ENCODE measurements at regions not wholly inside any gene's neighbourhood (a gene's known extent, or its start where the extent isn't known, plus 50 kb on each side); places are given as distances from the start of the nearest gene placed in this dataset.

DNA sequence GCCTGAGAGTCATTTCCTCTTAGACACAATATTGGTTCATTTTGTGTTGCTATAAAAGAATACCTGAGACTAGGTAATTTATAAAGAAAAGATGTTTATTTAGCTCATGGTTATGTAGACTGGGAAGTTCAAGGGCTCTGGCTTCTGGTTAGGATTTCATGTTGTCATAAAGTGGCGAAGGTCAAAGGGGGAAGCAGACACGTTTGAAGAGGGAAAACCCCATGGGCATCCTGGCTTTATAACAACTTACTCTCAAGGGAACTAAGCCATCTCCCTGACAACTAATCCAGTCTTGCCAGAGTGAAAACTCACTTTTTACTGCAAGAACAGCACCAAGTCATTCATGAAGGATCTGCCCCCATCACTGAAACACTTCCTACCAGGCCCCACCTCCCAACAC is 89.7 kb upstream of the RNF152 start:
- Histone ChIP-seq H4K20me1 (ENCODE audit: insufficient read depth, poor library complexity, severe bottlenecking) (no peaks in the 10 kb centered on the region), H3K9me3 (ENCODE audit: low read depth) (no peaks in the 10 kb centered on the region), H3K36me3 (replicated peaks; ENCODE audit: insufficient read depth, low read depth) (no peaks in the 10 kb centered on the region), H2AFZ (no peak overlapping the region), H3K4me2 (no peak overlapping the region), H3K79me2 (no peaks in the 10 kb centered on the region), H3K4me1 (ENCODE audit: insufficient read depth) (no peaks in the 10 kb centered on the region), H3K4me3 (no peak overlapping the region), H3K9me2 (replicated peaks; ENCODE audit: insufficient read depth) (no peaks in the 10 kb centered on the region), H3K27ac (no peak overlapping the region), H3K27me3 (no peaks in the 10 kb centered on the region)
- 48% methylated on average over 2 of the region's 2 CpGs for WGBS (ENCODE audit: low lambda C conversion rate, missing lambda C conversion rate)
- TF ChIP-seq, protein P1, sequence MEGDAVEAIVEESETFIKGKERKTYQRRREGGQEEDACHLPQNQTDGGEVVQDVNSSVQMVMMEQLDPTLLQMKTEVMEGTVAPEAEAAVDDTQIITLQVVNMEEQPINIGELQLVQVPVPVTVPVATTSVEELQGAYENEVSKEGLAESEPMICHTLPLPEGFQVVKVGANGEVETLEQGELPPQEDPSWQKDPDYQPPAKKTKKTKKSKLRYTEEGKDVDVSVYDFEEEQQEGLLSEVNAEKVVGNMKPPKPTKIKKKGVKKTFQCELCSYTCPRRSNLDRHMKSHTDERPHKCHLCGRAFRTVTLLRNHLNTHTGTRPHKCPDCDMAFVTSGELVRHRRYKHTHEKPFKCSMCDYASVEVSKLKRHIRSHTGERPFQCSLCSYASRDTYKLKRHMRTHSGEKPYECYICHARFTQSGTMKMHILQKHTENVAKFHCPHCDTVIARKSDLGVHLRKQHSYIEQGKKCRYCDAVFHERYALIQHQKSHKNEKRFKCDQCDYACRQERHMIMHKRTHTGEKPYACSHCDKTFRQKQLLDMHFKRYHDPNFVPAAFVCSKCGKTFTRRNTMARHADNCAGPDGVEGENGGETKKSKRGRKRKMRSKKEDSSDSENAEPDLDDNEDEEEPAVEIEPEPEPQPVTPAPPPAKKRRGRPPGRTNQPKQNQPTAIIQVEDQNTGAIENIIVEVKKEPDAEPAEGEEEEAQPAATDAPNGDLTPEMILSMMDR (IDR thresholded peaks at IDR 0.05; ENCODE audit: poor library complexity), result no peak
- TF ChIP-seq EZH2phosphoT487 (IDR thresholded peaks at IDR 0.05; ENCODE audit: low read depth, severe bottlenecking, unreplicated experiment), result no peak
- TF ChIP-seq EZH2 (IDR thresholded peaks at IDR 0.05; ENCODE audit: borderline replicate concordance), result no peak
- DNase-seq (ENCODE audit: low spot score), result no peak

DNA sequence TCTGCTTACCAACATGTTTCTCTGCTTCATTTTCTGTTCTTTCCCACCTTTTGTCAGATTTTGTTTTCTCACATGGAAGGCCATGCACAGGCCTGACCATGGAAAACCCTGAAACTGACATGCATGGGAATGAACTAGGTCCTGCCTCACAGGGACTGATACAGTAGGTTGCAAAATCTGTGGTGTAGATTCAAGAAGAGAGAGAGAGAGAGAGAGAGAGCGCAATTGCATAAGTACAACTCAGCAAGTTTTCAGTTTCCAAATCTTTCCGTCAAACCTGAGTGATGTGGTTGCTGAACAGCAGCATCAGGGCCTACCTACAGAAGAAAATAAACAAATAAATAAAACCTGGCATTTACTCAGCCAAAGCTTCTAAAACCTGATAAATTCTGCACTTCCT is 87.5 kb upstream of the RNF152 start:
- Histone ChIP-seq H3K27ac (no peak overlapping the region), H3K4me1 (ENCODE audit: insufficient read depth) (no peaks in the 10 kb centered on the region), H2AFZ (no peak overlapping the region), H3K79me2 (no peaks in the 10 kb centered on the region), H3K4me3 (no peak overlapping the region), H3K9me3 (ENCODE audit: low read depth) (no peaks in the 10 kb centered on the region), H4K20me1 (ENCODE audit: insufficient read depth, poor library complexity, severe bottlenecking) (no peaks in the 10 kb centered on the region), H3K4me2 (no peak overlapping the region), H3K27me3 (no peaks in the 10 kb centered on the region), H3K36me3 (replicated peaks; ENCODE audit: insufficient read depth, low read depth) (no peaks in the 10 kb centered on the region), H3K9me2 (replicated peaks; ENCODE audit: insufficient read depth) (no peaks in the 10 kb centered on the region)
- no peak for DNase-seq (ENCODE audit: low spot score)
- 75% methylated on average over 2 of the region's 2 CpGs for WGBS (ENCODE audit: low lambda C conversion rate, missing lambda C conversion rate)
- TF ChIP-seq, protein P1 (IDR thresholded peaks at IDR 0.05; ENCODE audit: poor library complexity), result no peak
- TF ChIP-seq EZH2phosphoT487 (IDR thresholded peaks at IDR 0.05; ENCODE audit: low read depth, severe bottlenecking, unreplicated experiment) (no peak), EZH2 (IDR thresholded peaks at IDR 0.05; ENCODE audit: borderline replicate concordance) (no peak)

DNA sequence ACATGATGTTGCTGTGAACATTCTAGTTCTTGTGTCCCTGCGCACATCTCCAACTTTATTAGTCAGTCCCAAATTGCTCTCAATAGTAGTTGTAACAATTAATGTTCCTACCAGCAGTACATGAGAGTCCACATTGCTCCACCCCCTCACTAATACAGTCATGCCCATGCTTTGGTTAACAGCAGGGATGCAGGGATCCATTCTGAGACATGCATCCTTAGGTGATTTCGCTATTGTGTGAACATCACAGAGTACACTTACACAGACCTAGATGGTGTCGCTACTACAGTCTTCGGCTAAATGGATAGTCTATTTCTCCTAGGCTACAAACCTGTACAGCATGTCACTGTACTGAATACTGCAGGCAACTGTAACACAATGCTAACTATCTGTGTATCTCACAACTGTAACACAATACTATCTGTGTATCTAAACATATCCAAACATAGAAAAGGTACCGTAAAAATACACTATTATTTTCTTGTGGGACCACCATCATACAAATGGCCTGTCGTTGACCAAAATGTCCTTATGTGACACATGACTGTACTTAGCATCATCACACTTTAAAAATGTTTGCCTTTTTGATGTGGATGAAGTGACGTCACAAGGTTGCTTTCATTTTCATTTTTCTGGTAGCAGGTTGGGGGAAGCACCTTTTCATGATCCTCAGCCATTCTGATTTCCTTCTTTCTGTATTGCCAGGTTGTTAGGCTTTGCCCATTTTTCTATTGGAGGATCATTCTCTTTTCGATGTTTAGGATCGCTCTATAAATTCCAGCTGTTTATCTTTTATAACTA is 82.9 kb upstream of the RNF152 start:
- H2AFZ ChIP-seq, result no peak overlapping the region
- H3K4me1 ChIP-seq (ENCODE audit: insufficient read depth), result no peaks in the 10 kb centered on the region
- H3K79me2 ChIP-seq, result no peaks in the 10 kb centered on the region
- no peaks in the 10 kb centered on the region for H3K27me3 ChIP-seq
- no peaks in the 10 kb centered on the region for H4K20me1 ChIP-seq (ENCODE audit: insufficient read depth, poor library complexity, severe bottlenecking)
- no peaks in the 10 kb centered on the region for H3K36me3 ChIP-seq (replicated peaks; ENCODE audit: insufficient read depth, low read depth)
- no peak overlapping the region for H3K27ac ChIP-seq
- TF ChIP-seq EZH2 (IDR thresholded peaks at IDR 0.05; ENCODE audit: borderline replicate concordance), result no peak
- TF ChIP-seq, protein P1 (IDR thresholded peaks at IDR 0.05; ENCODE audit: poor library complexity), result no peak
- no peak for TF ChIP-seq EZH2phosphoT487 (IDR thresholded peaks at IDR 0.05; ENCODE audit: low read depth, severe bottlenecking, unreplicated experiment)
- no peaks in the 10 kb centered on the region for H3K9me3 ChIP-seq (ENCODE audit: low read depth)
- no peak overlapping the region for H3K4me3 ChIP-seq
- DNase-seq (ENCODE audit: low spot score), result no peak
- H3K9me2 ChIP-seq (replicated peaks; ENCODE audit: insufficient read depth), result no peaks in the 10 kb centered on the region
- WGBS (ENCODE audit: low lambda C conversion rate, missing lambda C conversion rate), result 95% methylated on average over 9 of the region's 9 CpGs
- H3K4me2 ChIP-seq, result no peak overlapping the region
